ENCODE measurements at regions not wholly inside any gene's neighbourhood (a gene's known extent, or its start where the extent isn't known, plus 50 kb on each side); places are given as distances from the start of the nearest gene placed in this dataset.
"Not testable (repeated sequence)": the region's sequence is repeated elsewhere in the genome, so short reads cannot be mapped to it uniquely, and the experiment has no call there.

DNA sequence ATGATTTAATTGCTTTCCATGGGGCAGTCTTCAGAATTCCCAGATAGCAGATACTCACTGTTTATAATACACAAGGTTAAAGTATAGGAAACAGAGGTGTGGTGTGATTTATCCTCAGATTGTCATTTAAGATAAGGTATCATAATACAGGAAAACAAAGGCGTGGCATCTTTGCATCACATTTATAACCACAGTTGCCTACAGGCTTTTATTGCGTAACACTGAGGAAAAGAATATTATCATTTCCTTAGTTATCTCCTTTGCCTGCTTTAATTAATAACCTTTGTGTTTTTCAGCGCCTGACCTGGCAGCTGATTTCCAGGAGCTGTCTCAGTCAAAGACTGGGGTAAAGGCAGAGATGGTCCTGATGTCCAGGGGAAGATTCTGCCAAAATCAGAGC is 68.8 kb downstream of the SSX7 start:
- DNase-seq: no peak

DNA sequence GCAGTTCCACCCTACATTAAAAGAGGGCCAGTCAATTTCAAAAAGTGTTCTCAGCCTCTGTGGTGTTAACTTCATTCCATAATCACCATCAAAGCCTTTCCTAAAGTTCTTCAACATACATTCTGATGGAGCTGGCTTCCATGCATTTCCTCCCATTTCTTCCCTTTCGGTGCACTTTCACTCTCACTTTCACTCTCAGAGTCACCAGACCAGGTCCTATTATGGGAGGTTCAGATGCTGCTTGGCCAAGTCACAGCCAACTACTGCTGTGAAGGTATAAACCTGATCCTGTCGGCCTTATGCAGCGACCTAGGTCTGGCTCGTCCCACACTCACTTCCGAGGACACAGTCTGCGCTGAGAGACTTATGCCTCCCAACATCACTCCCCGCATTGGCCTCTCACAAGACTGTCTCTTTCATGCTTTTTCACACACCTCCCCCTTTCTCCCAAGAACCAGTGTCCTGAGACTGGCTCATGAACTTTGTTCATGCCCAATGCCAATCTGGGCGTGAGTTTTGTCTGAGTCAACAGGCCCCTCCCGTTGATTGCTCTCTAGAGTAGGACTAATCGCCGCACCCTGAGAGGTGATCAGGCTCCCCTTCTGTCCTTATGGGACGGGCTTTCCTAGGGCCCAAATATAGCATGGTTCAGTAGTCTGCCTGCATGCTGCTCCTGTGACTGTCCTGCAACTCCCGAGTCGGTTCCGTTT is 60.8 kb upstream of the XAGE1B start:
- DNase-seq: no peak

DNA sequence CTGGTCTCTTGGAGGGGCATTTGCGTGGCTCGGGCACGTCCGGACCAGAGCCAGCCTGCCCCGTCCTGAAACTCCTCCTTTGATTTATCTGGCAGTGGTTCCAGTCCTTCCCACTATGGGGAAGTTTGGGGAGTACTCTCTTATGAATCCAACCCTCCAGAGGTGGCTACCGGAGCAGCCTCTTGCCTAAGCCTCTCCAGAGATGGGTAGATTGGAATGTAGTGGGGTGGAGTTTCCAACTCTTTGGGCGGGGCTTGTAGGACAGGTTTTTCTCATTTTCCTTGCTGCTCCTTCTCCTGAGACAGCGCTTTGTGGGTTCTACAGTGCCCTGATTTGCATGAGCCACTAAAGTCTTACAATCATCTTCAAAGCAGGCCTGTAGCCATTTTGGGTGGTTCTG is 60.1 kb upstream of the XAGE1B start:
- DNase-seq: no peak

DNA sequence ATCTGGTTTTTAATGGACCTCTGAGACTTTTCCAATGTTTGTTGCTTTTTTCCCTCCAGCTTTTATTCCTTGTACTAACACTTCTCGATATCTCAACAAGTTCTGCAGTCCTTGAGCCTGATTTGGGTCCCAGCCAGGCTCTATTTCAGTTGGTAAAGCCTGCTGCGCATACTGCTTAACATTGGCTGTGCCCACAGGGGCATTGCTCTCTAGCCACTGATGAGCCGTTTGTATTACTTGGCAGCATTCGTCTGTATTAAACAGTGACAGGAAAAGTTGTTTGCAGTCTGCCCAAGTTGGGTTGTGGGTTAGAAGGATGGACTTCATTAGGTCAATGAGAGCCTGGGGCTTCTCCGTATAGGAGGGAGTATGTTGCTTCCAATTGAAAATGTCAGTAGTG is 59.6 kb upstream of the XAGE1B start:
- no peak for DNase-seq

DNA sequence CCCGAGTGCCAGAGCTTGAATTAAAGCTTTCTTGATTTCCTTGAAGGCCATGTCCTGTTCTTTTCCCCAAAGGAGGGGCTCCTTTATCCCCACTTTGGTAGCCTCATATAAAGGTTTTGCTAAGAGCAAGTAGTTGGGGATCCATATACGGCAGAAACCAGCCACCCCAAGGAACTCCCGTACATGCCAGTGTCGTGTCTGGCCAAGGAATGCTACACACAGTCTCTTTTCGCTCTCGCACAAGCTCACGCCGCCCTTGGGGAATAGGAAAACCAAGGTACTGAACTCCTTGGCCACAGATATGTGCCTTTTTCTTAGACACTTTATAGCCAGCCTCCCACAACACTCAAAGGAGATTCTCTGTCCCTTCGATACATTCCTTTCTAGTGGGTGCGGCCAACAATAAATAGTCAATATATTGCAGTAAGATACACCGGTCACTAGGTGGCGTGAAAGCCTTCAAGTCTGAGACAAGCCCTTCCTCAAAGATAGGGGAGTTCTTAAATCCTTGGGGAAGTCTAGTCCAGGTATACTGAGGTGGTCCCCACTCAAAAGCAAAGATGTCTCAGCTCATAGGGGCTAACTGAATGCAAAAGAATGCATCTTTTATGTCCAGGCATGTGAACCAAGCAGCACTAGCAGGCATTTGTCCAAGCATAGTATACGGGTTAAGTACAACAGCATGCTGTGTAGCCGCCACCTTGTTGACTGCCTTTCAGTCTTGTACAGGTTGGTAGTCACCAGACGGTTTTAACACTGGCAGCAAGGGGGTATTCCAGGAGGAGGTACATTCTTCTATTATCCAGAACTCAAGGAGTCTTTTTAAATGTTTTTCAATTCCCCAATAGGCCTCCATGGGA is 57.8 kb upstream of the XAGE1B start:
- peak; percentile 35 for DNase-seq

DNA sequence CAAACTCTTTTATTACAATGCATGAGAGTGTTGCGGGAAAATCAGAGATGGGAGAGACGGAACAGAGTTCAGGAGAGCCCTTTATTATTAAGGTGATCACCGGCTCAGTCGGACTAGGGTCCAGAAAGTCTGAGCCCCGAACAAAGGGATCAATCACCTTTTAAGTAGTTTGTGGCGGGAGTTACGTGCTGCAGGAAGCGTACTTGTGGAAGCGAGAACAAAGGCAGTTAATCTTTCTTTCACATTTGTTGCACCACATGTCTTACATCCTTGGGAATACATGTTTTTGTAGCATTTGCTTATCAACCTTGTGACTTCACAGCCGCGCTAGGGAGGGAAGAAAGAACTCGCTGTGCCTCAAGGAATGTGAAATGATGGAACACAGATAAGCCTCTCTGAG is 51.3 kb upstream of the XAGE1B start:
- not testable (repeated sequence) for DNase-seq

Data from renal pelvis (tissue), 1 donor.